Activated CD8-positive, alpha-beta memory T cell treated with anti-CD3 and anti-CD28 coated beads, Interleukin-2, amount 10 ng/mL, durations not matched to agents 7 days and 5 days (primary cell): ENCODE measurements at regions not wholly inside any gene's neighbourhood (a gene's known extent, or its start where the extent isn't known, plus 50 kb on each side); places are given as distances from the start of the nearest gene placed in this dataset.
"Not testable (repeated sequence)": the region's sequence is repeated elsewhere in the genome, so short reads cannot be mapped to it uniquely, and the experiment has no call there.

Experiments used
- ATAC-seq: fragments of 150-1000 bp; cut with Tn5 transposase; one replicate; pipeline ENCODE4 v1.10.0; 2021; ENCODE audit warnings: moderate library complexity
- CTCF ChIA-PET: fragments of 350-600 bp; sonication (Branson Sonifier 250); formaldehyde crosslinking; loops from one replicate; lab custom pipeline; 2021; ENCODE audit warnings: antibody characterized with exemption; lab: Charles Lee
- DNase-seq: peaks from one replicate; pipeline ENCODE4 v3.0.0-alpha.2; 2020
- H3K27ac Mint-ChIP-seq: one replicate; pipeline ENCODE4 v1.8.0; 2021; ENCODE audit warnings: mild to moderate bottlenecking, mixed read lengths
- H3K27me3 Mint-ChIP-seq: one replicate; pipeline ENCODE4 v1.8.0; 2021; ENCODE audit warnings: mixed read lengths
- H3K36me3 Mint-ChIP-seq: one replicate; pipeline ENCODE4 v1.8.0; 2021; ENCODE audit warnings: mild to moderate bottlenecking, mixed read lengths
- H3K4me1 Mint-ChIP-seq: one replicate; pipeline ENCODE4 v1.8.0; 2021; ENCODE audit warnings: mixed read lengths
- H3K4me3 Mint-ChIP-seq: one replicate; pipeline ENCODE4 v1.8.0; 2021; ENCODE audit warnings: mild to moderate bottlenecking, moderate library complexity, mixed read lengths
- H3K9me3 Mint-ChIP-seq: one replicate; pipeline ENCODE4 v1.8.0; 2022; ENCODE audit warnings: low read depth, mixed read lengths

DNA sequence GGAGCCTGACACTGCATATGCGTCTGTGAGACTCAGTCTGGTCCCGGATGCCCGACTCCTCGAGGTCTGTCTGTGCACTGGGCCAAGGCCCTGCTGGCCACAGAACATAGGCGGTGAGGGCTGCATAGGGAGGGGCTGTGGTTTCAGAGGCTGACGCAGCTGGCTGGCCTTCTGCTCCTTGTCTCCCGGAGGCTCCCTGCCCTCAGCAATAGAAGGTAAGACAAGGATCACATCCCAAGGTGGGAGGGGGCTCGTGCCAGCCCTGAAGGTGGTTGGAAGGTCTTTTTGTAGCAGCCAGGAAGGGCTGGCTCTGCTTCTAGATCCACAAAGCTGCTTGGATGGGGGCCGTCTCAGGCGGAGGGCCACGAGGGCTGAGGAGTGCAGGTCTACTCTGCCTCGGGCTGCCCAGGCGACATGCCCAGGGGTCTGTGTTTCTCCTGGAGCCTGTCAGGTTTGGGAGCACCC lies 239.8 kb upstream of the SULF2 start:
- H3K27me3 Mint-ChIP-seq = peaks cover 2% of the 10 kb centered on the region
- peaks cover 1% of the 10 kb centered on the region for H3K9me3 Mint-ChIP-seq
- no peaks in the 10 kb centered on the region for H3K36me3 Mint-ChIP-seq
- no peaks in the 10 kb centered on the region for H3K4me1 Mint-ChIP-seq
- no peak for DNase-seq
- no peak overlapping the region for H3K27ac Mint-ChIP-seq
- CTCF ChIA-PET = no interaction called here
- no peak for ATAC-seq
- H3K4me3 Mint-ChIP-seq = no peak overlapping the region

DNA sequence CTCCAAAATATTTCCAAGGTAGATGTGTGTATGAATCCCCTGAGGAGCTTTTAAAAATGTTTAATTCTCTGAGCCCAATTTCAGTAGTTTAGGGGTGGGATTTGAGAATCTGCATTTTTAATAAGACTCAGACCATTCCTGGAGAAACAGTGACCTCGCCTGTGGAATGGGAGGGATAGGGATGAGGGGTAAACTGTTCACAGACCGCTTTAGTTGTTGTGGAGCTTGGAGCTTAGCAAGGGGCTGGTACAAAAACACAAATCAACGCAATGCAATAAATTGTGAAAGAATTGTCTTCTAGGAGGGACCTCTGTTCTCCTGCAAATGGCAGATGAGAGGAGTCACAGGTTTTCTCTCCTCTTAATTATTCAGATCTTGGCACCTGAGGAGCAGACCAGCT lies 239.3 kb upstream of the SULF2 start:
- H3K9me3 Mint-ChIP-seq = peaks cover 1% of the 10 kb centered on the region
- DNase-seq (no peak), ATAC-seq (no peak)
- H3K4me1 Mint-ChIP-seq = no peaks in the 10 kb centered on the region
- H3K27ac Mint-ChIP-seq = no peak overlapping the region
- peaks cover 2% of the 10 kb centered on the region for H3K27me3 Mint-ChIP-seq
- no peak overlapping the region for H3K4me3 Mint-ChIP-seq
- CTCF ChIA-PET = no interaction called here
- H3K36me3 Mint-ChIP-seq = no peaks in the 10 kb centered on the region

DNA sequence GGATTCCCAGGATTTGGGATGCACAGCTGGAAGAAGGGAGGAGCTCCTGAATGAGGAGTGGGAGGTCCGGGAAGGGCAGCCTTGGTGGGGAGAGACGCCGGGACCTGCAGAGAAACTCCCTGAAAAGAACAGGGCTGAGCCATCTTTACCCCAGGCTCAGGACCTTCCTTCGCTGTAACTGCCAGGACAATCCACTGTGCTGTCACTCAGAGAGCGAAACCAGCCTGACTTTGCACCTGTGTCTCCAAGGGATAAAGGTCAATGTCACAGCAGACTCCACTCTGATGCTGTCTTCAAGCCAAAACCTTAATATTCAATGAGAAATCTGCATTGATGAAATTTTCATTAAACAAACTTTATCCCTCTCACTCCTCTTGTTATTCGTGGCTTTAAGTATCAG lies 235.4 kb upstream of the SULF2 start:
- H3K4me3 Mint-ChIP-seq, H3K4me1 Mint-ChIP-seq, H3K36me3 Mint-ChIP-seq, DNase-seq, ATAC-seq, CTCF ChIA-PET, H3K27me3 Mint-ChIP-seq, H3K9me3 Mint-ChIP-seq, H3K27ac Mint-ChIP-seq: not testable (repeated sequence)

DNA sequence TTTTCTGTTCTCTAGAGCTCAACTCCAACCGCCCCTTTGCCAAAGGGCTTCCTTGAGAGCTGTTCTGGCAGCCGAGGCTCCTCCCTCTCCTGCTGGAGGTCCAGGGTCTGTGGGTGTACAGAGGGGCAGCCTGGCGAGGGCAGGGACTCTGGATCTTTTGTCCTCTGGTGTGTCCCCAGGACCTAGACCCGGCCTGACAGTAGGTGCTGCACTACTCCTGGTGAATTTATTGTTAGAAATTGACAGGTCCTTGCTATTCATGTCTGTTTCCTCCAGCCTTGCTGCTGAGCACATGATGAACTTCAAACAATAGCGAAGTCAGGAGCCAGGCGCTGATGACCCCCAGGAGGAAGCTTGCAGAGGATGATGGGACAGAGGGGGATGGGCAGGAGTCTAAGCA lies 234.7 kb upstream of the SULF2 start:
- peaks cover 1% of the 10 kb centered on the region for H3K9me3 Mint-ChIP-seq
- ATAC-seq (no peak), DNase-seq (no peak)
- H3K4me3 Mint-ChIP-seq = no peak overlapping the region
- H3K27ac Mint-ChIP-seq = no peak overlapping the region
- no peaks in the 10 kb centered on the region for H3K27me3 Mint-ChIP-seq
- no peaks in the 10 kb centered on the region for H3K4me1 Mint-ChIP-seq
- CTCF ChIA-PET = no interaction called here
- H3K36me3 Mint-ChIP-seq = no peaks in the 10 kb centered on the region

DNA sequence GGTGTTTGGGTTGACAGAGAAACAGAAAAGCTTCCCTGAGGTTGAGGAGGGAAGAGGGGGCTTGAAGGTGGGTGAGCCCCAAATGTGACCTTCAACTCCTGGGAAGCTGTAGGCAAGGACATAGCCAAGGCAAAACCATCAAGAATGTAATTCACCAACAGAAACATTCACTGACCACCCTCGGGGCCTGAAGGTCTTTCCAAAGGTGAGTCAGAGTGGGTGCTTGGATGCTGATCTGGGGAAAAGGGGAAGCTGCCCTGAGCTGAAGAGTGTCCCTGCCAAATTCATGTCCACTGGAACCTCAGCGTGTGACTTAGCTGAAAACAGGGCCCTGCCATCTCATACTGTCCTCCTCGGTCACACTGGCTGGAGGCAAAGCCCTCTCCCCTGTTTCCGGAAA lies 234.2 kb upstream of the SULF2 start:
- Mint-ChIP-seq H3K4me1 (no peaks in the 10 kb centered on the region), H3K4me3 (no peak overlapping the region), H3K36me3 (no peaks in the 10 kb centered on the region), H3K27me3 (no peaks in the 10 kb centered on the region), H3K27ac (no peak overlapping the region), H3K9me3 (peaks cover 1% of the 10 kb centered on the region)
- DNase-seq (no peak), ATAC-seq (no peak)
- CTCF ChIA-PET = no interaction called here

DNA sequence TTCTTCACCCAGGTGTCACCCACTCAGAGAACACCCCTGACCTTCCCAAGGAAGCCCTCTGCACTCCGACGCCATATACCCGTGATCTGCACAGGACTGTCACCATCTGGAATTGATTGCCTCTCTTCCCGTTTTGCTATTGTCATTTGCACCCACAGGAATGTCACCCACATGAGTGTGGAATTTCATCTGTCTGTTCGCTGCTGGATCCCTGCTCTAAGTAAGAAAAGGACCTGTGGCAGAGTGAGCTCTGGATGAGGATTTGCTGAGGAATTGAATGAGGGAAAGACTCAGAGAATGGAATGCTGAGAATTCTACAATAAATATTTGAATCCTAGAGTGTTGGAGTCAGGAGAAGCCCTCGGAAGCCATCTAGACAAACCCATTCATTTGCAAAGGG lies 233.6 kb upstream of the SULF2 start:
- ATAC-seq, H3K4me3 Mint-ChIP-seq, H3K36me3 Mint-ChIP-seq, DNase-seq, H3K27ac Mint-ChIP-seq, H3K4me1 Mint-ChIP-seq, CTCF ChIA-PET, H3K27me3 Mint-ChIP-seq, H3K9me3 Mint-ChIP-seq: not testable (repeated sequence)

DNA sequence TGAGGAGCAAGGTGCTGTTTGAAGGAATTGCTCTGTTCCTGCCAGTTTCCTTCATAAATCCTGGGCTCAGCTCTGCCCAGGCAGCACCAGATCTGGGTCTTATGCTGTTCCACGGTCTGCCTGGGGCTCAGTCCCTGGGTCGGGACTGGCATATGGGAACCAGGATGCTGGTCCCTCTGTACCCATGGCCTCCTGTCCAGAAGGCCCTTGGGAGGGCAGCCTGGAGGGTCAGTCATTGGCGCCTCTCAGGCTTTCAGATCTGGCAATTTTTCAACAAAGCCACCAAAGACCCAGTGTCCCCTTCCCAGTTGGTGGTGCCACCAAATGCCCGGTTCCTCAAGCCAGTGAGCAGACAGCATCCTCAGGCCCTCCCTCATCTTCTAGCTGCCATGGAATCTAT lies 232.7 kb upstream of the SULF2 start:
- CTCF ChIA-PET = no interaction called here
- no peak for DNase-seq
- Mint-ChIP-seq H3K27me3 (no peaks in the 10 kb centered on the region), H3K27ac (no peak overlapping the region), H3K36me3 (no peaks in the 10 kb centered on the region), H3K4me3 (no peak overlapping the region), H3K4me1 (no peaks in the 10 kb centered on the region), H3K9me3 (peaks cover 1% of the 10 kb centered on the region)
- no peak for ATAC-seq

DNA sequence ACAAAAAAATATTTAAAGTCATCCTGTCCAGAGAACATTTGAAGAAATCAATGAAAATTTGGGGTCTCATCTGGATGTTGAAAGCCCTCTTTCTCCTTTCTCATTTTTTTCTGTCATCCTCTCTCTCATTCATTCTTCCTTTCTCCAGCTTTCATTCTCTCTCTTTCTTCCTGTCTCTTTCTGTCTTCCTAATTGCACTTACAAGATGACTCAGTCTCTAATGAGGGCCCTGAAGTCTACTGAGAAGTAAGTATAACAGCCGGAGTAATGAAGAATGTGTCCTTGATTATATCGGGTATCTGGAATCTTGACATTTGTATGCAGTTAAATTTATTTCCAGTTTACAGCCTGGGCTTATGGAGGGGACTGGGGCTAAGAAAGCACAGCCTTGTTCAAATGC lies 232.2 kb upstream of the SULF2 start:
- CTCF ChIA-PET = no interaction called here
- no peak overlapping the region for H3K4me3 Mint-ChIP-seq
- H3K27me3 Mint-ChIP-seq = no peaks in the 10 kb centered on the region
- H3K4me1 Mint-ChIP-seq = no peaks in the 10 kb centered on the region
- DNase-seq (no peak), ATAC-seq (no peak)
- no peaks in the 10 kb centered on the region for H3K36me3 Mint-ChIP-seq
- peaks cover 1% of the 10 kb centered on the region for H3K9me3 Mint-ChIP-seq
- H3K27ac Mint-ChIP-seq = no peak overlapping the region

DNA sequence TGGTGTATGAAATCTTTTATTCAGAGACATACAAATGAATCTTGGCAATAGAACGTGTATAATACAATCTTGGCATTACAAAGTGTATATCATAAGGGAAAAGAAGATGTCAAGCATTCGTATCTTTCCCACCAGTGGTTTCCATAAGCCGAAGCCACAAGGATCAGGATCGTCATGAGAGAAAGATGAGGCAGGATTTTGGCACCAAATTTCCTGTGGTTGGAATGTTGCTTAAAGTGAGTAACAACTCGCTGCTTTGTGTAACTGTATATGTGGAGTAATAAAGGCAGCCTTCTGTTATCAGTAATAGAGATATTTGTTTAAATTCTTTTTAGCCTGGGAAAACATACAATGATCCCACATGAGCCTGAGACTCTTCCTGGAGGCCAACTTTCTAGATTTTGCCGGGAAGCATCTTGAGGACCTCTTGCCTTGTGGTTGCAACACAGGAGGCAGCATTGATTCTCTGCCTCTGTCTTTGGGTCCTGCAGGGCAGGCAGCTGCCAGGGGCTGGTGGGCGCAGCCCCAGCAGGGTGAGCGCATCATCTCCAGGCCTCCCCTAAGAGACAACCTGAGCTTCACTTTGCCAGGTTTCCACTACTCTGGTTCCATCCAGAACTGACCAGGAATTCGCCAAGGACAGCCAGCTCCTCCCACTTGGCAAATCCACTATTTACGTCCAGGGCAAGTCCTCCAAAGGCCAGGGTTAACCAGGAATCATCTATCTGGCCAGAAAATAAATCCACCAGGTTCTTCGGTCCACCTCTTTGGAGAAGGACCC lies 230.9 kb upstream of the SULF2 start:
- H3K36me3 Mint-ChIP-seq = no peaks in the 10 kb centered on the region
- H3K9me3 Mint-ChIP-seq = no peaks in the 10 kb centered on the region
- no peaks in the 10 kb centered on the region for H3K4me1 Mint-ChIP-seq
- H3K27me3 Mint-ChIP-seq = no peaks in the 10 kb centered on the region
- CTCF ChIA-PET = no interaction called here
- no peak overlapping the region for H3K27ac Mint-ChIP-seq
- H3K4me3 Mint-ChIP-seq = no peak overlapping the region
- ATAC-seq (no peak), DNase-seq (no peak)

DNA sequence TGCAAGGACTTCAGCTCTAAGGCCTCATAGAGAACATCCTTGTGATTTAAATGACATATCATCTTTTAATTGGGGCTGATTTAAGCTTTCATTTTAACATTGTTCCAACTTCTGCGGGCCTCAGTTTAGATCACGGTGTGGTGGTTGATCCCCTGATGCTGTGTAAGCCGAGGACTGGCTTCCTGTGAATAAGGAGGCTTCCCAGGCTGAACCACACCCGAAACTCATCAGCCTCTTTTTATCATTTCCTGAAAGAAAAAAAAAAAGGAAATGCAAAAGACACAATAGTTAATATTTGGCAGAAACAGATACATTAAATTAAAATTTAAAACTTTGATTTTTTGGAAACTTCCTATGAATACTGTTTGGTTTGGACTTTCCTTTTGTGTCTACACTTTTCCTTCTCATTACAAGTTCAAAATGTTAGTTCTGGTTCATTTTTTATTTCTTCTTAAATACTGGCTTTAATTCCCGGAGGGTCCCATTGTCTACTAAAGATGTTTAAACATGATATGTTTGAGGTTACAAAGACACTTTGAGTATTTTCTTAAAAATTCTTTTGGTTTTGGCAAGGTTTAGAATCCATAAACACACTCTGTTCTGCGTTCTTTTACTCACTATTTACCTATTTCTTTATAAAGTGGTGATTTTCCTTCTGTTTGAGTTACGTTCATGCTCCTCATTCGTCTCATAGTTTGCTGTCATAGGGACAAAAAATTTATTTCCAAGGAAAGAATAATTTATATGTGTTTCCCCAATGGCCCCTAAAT lies 230.0 kb upstream of the SULF2 start:
- no peak for ATAC-seq
- CTCF ChIA-PET = no interaction called here
- H3K4me3 Mint-ChIP-seq = no peak overlapping the region

DNA sequence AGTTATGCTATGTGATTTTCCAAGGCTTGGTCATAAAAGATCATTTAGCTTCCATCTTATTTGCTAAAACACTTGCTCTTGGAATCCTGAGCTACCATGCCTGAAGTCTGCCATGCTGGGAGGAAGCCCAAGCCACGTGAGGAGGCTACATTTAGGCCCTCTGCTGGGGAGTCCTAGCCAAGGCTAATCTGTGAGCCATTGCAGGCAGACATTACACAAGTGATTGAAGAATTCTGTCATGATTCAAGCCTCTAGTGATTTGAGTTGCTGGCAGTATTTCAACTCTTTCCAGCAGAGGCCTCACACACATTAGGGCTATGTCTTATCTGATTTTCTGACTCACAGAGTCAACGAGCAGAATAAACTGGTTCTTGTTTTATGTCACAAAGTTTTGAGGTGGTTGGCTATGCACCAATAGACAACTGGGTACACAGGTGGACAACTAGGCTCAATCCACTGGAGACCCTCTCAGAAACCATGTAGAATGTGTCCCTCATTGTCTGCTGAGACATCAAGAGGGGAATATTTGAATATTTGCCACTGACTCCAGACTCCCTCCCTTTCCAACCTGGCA lies 227.2 kb upstream of the SULF2 start:
- CTCF ChIA-PET = no interaction called here
- ATAC-seq = no peak
- Mint-ChIP-seq H3K36me3 (no peaks in the 10 kb centered on the region), H3K9me3 (peaks cover 2% of the 10 kb centered on the region), H3K27me3 (peaks cover 1% of the 10 kb centered on the region), H3K4me1 (no peaks in the 10 kb centered on the region), H3K4me3 (no peak overlapping the region), H3K27ac (no peak overlapping the region)
- DNase-seq = no peak

More for the DNA sequence above, 230.0 kb upstream of the SULF2 start:
- Mint-ChIP-seq H3K4me1 (no peaks in the 10 kb centered on the region), H3K27me3 (no peaks in the 10 kb centered on the region), H3K36me3 (no peaks in the 10 kb centered on the region), H3K9me3 (no peaks in the 10 kb centered on the region), H3K27ac (no peak overlapping the region)
- no peak for DNase-seq

DNA sequence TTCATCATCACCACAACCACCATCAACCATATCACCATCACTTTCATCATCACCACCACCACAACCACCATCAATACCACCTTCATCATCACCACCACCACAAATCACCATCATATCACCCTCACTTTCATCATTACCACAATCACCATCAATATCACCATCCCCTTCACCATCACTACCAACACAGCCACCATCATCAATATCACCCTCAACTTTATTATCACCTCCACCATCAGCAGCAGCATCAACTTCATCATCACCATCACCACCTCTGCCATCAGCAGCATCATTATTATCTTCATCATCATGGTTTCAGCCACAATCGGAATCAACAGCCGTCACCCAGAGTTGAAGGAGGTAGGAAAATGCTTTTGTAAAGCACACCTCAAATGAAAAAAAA lies 225.7 kb upstream of the SULF2 start:
- no peak for ATAC-seq
- H3K27me3 Mint-ChIP-seq = peaks cover 6% of the 10 kb centered on the region
- no peak overlapping the region for H3K27ac Mint-ChIP-seq
- no peak for DNase-seq
- no peak overlapping the region for H3K4me3 Mint-ChIP-seq
- H3K4me1 Mint-ChIP-seq = no peaks in the 10 kb centered on the region
- H3K36me3 Mint-ChIP-seq = no peaks in the 10 kb centered on the region
- CTCF ChIA-PET = no interaction called here
- peaks cover 4% of the 10 kb centered on the region for H3K9me3 Mint-ChIP-seq

DNA sequence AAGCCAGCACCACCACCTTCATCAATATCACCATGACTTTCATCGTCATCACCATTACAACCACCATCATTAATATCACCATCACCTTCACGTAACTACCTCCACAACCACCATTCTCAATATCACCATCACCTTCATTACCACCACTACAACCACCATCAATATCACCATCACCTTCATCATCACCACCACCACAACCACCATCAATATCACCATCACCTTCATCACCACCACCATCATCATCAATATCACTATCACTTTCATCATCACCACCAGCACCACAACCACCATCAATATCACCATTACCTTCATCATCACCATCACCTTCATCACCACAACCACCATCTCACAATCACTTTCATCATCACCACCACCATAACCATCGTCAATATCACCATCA lies 225.3 kb upstream of the SULF2 start:
- Mint-ChIP-seq H3K36me3 (no peaks in the 10 kb centered on the region), H3K9me3 (peaks cover 4% of the 10 kb centered on the region), H3K27ac (no peak overlapping the region), H3K4me1 (no peaks in the 10 kb centered on the region), H3K4me3 (no peak overlapping the region), H3K27me3 (peaks cover 6% of the 10 kb centered on the region)
- CTCF ChIA-PET = no interaction called here
- DNase-seq = no peak
- ATAC-seq = no peak
